ENCODE measurements at regions not wholly inside any gene's neighbourhood (a gene's known extent, or its start where the extent isn't known, plus 50 kb on each side); places are given as distances from the start of the nearest gene placed in this dataset.

- H3K4me3 ChIP-seq (ENCODE audit: control insufficient read depth, low read depth, low read length), result no peak overlapping the region
- no peak for DNase-seq (ENCODE audit: low read depth)
- no peak for TF ChIP-seq CTCF (IDR thresholded peaks at IDR 0.05; ENCODE audit: control insufficient read depth, insufficient read depth, low read depth, low read length, missing control alignments)
Measured at GRCh38 chr20:39563349-39563748, 601.2 kb downstream of the DHX35 start.

GRCh38 chr20:39554341-39554740 lies 592.2 kb downstream of the DHX35 start:
- DNase-seq (ENCODE audit: low read depth), result no peak
- TF ChIP-seq CTCF (IDR thresholded peaks at IDR 0.05; ENCODE audit: control insufficient read depth, insufficient read depth, low read depth, low read length, missing control alignments), result no peak

GRCh38 chr20:39553120-39553519 lies 591.0 kb downstream of the DHX35 start:
- no peak for TF ChIP-seq CTCF (IDR thresholded peaks at IDR 0.05; ENCODE audit: control insufficient read depth, insufficient read depth, low read depth, low read length, missing control alignments)
- no peak for DNase-seq (ENCODE audit: low read depth)
- H3K4me3 ChIP-seq (ENCODE audit: control insufficient read depth, low read depth, low read length), result no peak overlapping the region

More at GRCh38 chr20:39554341-39554740, 592.2 kb downstream of the DHX35 start:
- H3K4me3 ChIP-seq (ENCODE audit: control insufficient read depth, low read depth, low read length), result no peak overlapping the region

- TF ChIP-seq CTCF (IDR thresholded peaks at IDR 0.05; ENCODE audit: control insufficient read depth, insufficient read depth, low read depth, low read length, missing control alignments), result no peak
Measured at GRCh38 chr20:39549733-39550132, 587.6 kb downstream of the DHX35 start.

GRCh38 chr20:39547546-39548408 lies 585.6 kb downstream of the DHX35 start:
- no peak overlapping the region for H3K4me3 ChIP-seq (ENCODE audit: control insufficient read depth, low read depth, low read length)
- no peak for DNase-seq (ENCODE audit: low read depth)
- TF ChIP-seq CTCF (IDR thresholded peaks at IDR 0.05; ENCODE audit: control insufficient read depth, insufficient read depth, low read depth, low read length, missing control alignments), result no peak

More at GRCh38 chr20:39549733-39550132, 587.6 kb downstream of the DHX35 start:
- H3K4me3 ChIP-seq (ENCODE audit: control insufficient read depth, low read depth, low read length), result no peak overlapping the region
- no peak for DNase-seq (ENCODE audit: low read depth)

GRCh38 chr20:39541136-39541803 lies 579.1 kb downstream of the DHX35 start:
- no peak for TF ChIP-seq CTCF (IDR thresholded peaks at IDR 0.05; ENCODE audit: control insufficient read depth, insufficient read depth, low read depth, low read length, missing control alignments)

More at GRCh38 chr20:39541136-39541803, 579.1 kb downstream of the DHX35 start:
- no peak overlapping the region for H3K4me3 ChIP-seq (ENCODE audit: control insufficient read depth, low read depth, low read length)
- no peak for DNase-seq (ENCODE audit: low read depth)
